SK-N-SH (cell line): ENCODE measurements at regions not wholly inside any gene's neighbourhood (a gene's known extent, or its start where the extent isn't known, plus 50 kb on each side); places are given as distances from the start of the nearest gene placed in this dataset.

Experiments
- CTCF ChIP-seq: fragments of 200-600 bp; sonication (generic); IDR thresholded peaks from 2 replicates; pipeline ENCODE4 v1.6.1; 2017; ENCODE audit warnings: antibody characterized with exemption, mild to moderate bottlenecking, moderate library complexity
- EP300 ChIP-seq, 2 experiments: IDR thresholded peaks; 2 replicates each; pipeline versions ENCODE4 v1.4.0 to v1.6.1; 2012; ENCODE audit warnings: borderline replicate concordance in 1 of 2, low read depth in 1 of 2, low read length in 1 of 2
- MXI1 ChIP-seq: IDR thresholded peaks from 2 replicates; pipeline ENCODE4 v1.6.1; 2012; ENCODE audit warnings: mild to moderate bottlenecking, low read depth, low read length, improper control_type of control experiment
- POLR2AphosphoS5 ChIP-seq: IDR thresholded peaks from 2 replicates; pipeline ENCODE4 v1.6.1; 2012; ENCODE audit warnings: low read depth, low read length
- RFX5 ChIP-seq: IDR thresholded peaks from 2 replicates; pipeline ENCODE4 v1.6.1; 2012; ENCODE audit warnings: mild to moderate bottlenecking, improper control_type of control experiment, low read length
- SMC3 ChIP-seq: IDR thresholded peaks from 2 replicates; pipeline ENCODE4 v1.6.1; 2012; ENCODE audit warnings: low read depth, low read length, improper control_type of control experiment
- TAF1 ChIP-seq: IDR thresholded peaks from 2 replicates; pipeline ENCODE4 v1.6.1; 2012; ENCODE audit warnings: low read depth, mild to moderate bottlenecking, low read length, moderate library complexity, borderline replicate concordance
- USF1 ChIP-seq: IDR thresholded peaks from 2 replicates; pipeline ENCODE4 v1.4.0; 2012; ENCODE audit warnings: low read depth, borderline replicate concordance
- TF ChIP-seq, protein P1 (sequence below): IDR thresholded peaks from 2 replicates; pipeline ENCODE4; 2012

DNA sequence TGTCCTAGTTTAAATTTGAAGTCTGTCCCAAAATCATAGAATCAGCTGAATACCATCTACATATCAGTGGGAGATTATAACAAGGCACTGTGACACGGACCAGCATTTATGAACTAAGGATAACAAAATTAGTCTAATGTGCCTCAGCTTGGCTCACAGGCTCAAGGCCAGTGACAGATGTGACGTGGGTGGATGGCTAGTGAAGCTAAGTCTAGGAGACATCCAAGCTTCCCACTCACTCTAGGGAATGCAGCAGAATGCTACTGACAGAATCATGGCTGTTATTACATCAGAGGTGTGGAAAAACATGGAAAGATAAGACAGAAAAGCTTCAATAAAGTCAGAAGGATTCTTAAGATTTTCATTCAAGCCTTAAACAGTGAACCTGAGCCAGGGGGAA lies 329.9 kb downstream of the NAF1 start:
- TF ChIP-seq, protein P1, sequence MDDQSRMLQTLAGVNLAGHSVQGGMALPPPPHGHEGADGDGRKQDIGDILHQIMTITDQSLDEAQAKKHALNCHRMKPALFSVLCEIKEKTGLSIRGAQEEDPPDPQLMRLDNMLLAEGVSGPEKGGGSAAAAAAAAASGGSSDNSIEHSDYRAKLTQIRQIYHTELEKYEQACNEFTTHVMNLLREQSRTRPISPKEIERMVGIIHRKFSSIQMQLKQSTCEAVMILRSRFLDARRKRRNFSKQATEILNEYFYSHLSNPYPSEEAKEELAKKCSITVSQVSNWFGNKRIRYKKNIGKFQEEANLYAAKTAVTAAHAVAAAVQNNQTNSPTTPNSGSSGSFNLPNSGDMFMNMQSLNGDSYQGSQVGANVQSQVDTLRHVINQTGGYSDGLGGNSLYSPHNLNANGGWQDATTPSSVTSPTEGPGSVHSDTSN, result no peak
- TF ChIP-seq USF1, result no peak
- TF ChIP-seq RFX5, result no peak
- no peak for TF ChIP-seq CTCF
- no peak for TF ChIP-seq TAF1
- TF ChIP-seq EP300 (IDR thresholded peaks at IDR 0.05; ENCODE audit: borderline replicate concordance in 1 of 2, low read depth in 1 of 2, low read length in 1 of 2), result no peak
- TF ChIP-seq MXI1, result no peak
- no peak for TF ChIP-seq SMC3
- TF ChIP-seq POLR2AphosphoS5, result no peak
